ENCODE measurements at regions not wholly inside any gene's neighbourhood (a gene's known extent, or its start where the extent isn't known, plus 50 kb on each side); places are given as distances from the start of the nearest gene placed in this dataset.

DNA sequence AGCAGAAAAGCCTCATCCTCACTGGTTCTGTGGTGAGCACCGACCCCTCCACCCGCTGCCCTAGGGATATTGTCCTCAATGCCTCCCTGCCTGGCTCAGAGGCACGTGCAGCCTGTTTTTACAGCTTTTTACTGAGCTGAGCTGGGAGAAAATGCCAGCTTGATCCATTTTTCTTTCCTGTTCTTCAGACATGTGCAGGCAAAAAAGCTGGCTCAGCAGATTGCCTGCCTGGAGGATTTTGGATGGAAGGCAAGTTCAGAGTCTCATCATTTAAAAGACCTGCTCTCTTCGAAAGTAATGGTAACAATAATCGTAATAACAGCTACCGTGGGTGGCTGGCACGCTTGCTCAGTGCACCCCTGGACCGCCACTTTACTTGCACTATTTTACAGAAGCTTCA is 135.0 kb upstream of the SMIM23 start:
- no peak for DNase-seq (ENCODE audit: low spot score)

DNA sequence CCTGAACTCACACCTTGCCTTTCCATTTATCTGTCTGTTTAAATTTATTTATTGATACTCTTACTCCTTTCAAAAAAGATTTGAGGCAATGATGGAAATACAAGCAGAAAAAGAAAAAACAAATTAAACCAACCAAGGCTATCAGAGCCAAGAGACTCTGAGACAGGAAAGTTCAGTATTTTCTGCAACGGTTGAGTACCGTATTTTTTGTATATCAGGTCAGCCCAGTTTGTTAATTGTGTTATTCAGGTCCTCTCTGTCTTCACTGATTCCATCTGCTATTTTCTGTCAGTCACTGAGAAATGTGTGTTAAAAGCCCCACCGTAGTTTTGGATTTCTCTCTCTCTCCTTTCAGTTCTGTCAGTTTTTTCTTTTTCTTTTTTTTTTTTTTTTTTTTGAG is 134.5 kb upstream of the SMIM23 start:
- DNase-seq (ENCODE audit: low spot score): no peak

DNA sequence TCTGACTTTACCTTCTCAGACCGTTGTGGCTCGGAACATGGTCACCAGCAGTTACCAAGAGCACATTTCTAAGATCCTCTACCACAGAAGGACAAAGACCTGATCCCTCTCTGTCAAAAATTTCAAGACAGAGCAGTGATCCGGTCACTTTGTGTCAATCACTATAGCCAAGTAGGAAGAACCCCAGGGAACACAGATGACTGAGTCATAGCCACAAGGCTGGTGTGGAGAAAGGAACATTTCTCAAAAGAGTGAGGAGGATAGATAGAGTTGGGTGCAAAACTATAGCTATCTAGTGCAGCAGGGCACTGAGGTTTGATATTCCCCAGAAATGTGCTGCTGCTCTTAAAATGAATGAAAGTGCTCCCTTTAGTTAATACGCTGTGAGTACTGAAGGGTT is 130.7 kb upstream of the SMIM23 start:
- no peak for DNase-seq (ENCODE audit: low spot score)

DNA sequence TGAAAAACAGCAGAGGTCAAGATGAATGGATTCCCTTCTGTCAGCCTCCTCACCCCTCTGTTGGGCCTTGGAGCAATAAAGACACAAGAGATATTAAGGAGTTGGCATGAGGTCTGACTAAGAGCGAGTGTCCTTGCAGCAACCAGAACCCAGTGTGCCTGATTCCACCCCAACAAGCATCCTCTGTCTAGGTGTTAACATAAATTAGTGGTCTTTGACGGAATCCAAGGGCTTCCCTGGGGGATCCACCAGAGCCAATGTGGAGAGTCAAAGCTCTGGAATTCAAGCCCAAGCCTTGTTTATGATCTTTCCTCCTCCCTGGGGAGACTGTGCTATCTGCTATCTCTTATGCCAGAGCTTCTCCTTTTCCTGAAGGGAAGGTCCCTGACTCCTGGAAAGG is 128.1 kb upstream of the SMIM23 start:
- DNase-seq (ENCODE audit: low spot score): no peak

DNA sequence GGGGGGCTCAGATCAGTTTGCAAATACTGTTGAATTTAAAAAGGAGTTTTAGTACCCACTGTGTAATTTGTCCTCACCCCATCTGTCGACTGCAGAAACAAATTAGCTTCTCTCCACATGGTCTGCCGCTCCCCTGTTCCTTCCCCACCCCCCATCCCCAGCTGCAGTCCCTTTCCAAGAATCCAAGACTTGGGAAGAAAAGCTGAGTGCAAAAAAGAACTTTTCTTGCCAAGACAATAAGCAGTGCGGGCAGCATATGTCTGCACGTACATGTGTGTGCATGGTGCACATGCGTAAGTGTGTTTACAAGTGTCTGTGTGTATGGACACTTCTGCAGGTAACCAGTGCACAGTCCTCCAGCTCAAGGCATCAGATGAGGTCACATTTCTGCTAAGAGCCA is 125.7 kb upstream of the SMIM23 start:
- no peak for DNase-seq (ENCODE audit: low spot score)

DNA sequence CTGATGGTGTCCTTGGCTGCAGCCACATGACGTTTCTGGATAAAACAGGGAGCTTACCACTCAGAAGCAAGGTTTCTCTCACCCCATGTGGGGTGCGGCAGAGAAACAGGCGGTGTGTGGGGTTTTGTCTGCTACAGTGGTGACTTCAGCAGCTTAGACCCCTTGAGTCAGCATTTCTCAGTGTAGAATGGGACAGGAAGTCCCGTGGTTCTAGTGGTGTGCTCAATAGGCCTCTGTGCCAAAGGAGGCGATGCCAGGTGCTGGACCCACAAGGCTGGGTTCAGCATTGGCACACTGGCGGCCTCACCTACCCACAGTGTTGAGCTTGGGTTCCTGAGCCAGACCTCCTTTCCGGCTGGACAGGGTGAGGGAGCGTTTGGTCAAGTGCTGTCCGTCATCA is 125.2 kb upstream of the SMIM23 start:
- DNase-seq (ENCODE audit: low spot score): no peak

DNA sequence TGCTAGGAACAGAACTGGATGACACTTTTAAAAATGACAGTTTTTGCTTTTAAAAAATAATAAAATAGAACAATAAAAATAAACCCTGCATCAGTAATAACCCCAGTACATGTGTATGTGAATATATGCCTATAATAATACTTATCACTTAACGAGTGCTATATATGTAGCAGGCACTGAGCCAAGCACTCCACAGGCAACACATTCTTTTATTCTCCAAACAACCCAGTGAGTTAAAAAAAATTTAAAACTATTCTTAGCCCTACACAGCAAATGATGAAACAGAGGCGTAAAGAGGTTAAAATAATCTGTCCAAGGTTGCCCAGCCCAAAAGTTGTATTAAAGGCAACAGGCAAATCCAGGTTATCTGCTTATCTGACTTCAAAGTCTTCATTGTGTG is 124.5 kb upstream of the SMIM23 start:
- DNase-seq (ENCODE audit: low spot score): no peak

DNA sequence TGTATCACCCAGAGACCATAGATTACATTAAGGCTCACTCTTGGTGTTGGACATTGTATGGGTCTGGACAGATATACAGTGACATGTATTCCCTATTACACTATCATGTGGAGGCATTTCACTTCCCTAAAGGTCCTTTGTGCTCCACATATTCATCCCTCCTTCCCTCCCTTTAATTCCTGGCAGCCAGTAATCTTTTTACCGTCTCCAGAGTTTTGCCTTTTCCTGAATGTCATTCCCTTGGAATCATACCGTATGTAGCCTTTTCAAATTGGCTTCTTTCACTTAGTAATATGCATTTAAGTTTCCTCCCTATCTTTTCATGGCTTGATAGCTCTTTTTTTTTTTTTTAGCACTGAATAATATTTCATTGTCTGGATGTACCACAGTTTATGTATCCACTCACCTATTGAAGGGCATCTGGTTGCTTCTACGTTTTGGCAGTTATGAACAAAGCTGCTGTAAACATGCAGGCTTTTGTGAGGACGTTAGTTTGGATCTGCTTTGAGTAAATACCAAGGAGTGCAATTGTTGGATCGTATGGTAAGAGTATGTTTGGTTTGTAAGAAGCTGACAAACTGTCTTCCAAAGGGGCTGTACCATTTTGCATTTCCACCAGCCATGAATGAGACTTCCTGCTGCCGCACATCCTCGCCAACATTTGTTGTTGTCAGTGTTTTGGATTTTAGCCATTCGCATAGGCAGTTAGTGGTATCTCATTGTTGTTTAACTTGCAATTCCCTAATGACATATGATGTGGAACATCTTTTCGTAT is 122.1 kb upstream of the SMIM23 start:
- no peak for DNase-seq (ENCODE audit: low spot score)

DNA sequence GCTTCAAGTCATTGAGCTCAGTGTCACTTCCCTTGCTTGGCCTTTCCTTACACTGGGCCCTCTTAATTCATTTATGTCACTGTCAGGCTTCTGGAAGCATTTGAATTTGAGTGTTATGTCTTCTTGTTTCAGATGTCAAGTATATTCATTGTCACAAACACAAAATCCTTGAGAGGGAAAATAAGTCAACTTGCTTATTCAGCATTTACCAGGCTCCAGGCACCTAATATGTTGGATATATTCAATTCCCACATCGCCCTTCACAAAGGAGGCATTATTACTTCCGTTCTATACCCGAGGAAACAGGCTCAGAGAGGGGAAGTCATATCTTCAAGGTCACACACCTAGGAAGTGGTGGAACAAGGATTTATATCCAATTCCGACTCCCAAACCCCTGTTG is 121.1 kb upstream of the SMIM23 start:
- DNase-seq (ENCODE audit: low spot score): no peak

DNA sequence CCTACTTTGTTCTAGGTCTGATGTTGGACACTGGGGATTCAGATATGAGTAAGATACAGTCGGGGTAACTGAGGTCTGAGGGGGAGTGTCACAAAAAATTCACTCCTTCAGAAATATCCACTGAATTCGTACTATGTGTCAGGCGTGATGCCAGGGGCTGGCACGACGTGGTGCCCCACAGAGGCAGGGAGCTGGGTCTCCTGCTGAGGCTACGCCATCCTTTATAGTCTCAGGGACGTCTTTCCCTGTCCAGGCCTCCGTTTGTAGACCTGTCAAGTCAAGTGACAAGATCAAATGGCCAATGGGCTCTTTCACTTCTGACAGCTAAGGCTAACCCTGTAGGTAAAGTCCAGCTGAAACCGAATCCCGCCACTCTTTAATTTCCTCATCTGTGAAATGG is 118.8 kb upstream of the SMIM23 start:
- no peak for DNase-seq (ENCODE audit: low spot score)

DNA sequence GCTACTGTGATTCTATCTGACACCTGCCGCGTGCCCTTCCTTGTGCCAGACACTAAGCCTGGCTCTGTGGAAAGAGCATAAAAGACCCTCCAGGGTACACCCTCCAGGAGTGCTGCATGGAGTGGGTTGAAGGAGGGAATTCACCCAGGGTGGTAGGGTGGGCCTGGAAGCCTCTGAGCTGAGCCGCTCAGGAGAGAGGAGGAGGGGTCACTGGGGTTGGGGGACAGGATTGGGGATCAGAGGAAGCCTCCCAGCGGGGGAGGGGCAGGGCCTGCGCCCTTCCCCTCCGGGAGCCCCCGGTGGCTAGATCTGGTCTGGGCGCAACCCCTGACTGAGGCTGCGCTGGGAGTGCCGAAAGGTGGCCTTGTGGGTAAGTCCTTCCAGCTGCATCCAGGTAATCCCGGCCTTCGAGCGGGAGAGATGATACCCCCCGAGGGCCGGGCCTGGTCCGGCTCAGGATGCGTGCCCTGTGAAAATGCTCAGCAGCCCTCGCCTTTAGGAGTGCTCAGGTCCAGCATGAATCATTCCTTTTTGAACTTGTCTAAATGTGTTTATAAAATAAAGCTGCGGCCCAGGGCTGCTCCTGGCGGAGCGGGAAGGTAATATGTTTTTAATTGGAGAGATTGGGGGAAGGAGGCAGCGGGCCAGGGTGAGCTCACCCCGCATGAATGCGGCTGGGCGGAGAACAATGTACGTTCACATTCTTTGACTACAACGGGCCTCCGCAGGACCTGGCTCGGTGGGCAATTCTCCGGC is 118.1 kb upstream of the SMIM23 start:
- DNase-seq (ENCODE audit: low spot score): peak; percentile 92

DNA sequence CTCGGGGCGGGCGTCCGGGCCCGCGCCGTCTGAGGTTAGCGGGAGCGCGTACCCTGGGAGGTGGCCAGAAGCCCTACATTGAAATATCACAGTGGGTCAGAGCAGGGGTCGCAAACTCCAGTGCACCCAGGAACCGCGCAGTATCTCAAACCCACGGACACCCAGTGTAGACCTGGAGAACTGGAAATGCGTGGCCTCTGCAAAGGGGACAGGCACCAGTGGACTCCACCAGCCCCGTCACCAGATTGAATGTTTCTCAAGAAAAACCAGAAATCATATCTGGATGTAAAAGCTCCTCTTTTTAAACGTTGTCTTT is 117.6 kb upstream of the SMIM23 start:
- no peak for DNase-seq (ENCODE audit: low spot score)

DNA sequence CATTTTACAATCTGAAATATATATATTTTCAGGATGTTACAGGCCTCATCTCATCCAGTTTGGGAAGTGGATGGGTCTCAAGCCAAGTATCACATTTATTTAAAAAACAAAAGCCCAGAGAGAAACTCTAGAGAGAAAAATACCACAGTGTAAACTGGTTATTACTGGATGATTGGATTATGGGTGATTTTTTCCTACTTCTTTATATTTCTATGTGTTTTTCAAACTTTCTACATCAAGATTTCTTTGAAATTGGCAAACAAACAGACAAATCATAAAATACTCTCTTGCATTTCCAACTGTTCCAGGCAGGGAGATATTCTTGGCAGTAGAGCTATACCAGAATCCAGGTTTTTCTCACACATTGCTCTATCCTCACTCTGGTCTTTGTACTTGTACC is 116.0 kb upstream of the SMIM23 start:
- DNase-seq (ENCODE audit: low spot score): no peak

DNA sequence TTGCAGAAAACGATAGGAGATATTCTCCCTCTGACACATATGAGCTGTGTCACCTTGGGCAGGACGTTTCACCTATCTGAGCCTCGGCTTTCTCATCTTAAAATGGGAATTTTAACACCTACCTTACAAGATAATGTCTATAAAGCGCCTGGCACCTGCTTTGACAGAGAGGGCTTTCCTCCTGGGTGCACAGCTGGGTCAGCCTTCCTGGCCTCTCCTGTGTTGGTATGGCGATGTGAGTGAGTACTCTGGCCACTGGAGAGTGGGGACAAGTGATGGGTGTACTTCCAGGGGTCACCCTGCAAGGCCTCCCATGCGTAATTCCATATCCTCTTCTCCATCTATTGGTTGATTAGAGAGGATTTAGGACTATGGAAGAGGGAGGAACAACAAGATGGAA is 113.1 kb upstream of the SMIM23 start:
- DNase-seq (ENCODE audit: low spot score): no peak

DNA sequence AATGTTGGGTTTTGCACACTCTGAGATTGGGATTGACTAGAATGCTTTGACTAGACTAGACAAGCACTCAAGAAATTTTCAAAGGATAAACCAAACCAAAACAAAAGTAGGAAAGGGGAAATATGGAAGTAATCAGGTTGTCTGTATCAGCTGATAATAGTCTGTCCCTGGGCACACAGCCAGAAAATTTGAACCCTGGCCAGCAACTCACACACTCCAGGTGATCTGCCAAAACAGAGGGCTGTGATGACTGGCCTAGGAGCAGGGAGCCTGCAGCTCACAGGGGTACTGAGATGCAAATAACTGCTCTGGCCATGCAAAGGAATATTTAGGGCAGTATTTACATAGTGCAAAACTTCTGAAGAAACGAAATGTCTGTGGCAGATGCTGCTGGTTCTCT is 112.3 kb upstream of the SMIM23 start:
- DNase-seq (ENCODE audit: low spot score): no peak

DNA sequence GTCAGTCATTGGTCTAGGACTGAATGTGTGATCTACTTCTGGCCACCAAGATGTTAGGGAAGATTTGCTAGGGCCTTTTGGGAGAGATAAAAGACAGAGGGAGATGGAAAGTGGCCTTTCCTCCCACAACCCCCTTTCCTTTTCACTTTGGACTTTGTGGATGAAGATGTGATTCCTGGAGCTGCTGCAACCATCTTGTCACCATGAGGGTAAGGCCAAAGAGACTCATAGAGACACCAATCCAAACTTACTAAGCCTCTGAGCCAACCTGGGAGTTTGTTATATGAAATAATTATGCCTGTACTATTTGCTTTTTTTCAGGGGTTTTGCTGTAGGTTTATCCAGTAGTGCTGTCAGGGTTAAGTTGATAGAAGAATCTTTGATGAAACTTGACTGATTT is 111.8 kb upstream of the SMIM23 start:
- DNase-seq (ENCODE audit: low spot score): no peak

DNA sequence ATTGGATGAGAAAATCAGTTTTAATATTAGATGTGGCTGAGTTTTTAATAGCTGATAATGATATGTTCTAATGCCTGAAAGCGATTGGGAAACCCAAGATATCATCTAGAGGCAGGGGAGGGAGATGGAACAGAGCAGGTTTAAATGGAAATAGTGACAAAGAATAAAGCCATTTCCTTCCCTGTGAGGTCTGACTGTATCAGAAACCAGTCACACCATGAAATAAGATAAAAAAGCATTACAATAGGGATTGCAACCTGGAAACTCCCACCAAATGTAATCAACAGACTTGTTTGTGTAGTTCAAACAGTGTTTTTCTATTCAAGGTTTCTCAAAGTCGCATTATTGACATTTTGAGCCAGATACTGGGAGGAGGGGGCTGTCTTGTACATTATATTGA is 110.1 kb upstream of the SMIM23 start:
- DNase-seq (ENCODE audit: low spot score): no peak

DNA sequence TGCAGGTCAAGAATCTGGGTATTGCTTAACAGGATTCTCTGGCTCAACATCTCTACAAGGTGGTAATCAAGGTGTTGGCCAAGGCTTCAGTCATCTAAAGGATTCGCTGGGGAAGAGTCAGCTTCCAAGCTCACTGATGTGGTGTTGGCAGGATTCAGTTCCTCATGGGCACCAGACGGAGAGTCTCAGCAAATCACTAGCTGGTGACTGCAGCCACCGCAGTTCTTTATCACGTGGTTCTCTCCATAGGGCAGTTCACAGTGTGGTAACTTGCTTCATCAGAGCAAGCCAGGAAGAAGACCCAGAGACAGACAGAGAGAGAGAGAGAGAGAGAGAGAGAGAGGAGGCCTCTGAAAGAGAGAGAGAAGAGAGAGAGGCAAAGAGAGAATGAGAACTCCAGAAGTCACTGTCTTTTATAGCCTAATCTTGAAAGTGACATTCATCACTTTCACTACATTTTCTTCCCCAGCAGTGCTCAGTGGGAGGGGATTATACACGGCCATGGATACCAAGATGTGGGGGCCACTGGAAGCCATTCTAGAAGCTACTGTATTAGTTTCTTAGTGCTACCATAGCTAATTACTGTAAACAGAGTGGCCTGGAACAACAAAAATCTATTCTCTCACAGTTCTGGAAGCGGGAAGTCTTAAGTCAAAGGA is 109.2 kb upstream of the SMIM23 start:
- no peak for DNase-seq (ENCODE audit: low spot score)

DNA sequence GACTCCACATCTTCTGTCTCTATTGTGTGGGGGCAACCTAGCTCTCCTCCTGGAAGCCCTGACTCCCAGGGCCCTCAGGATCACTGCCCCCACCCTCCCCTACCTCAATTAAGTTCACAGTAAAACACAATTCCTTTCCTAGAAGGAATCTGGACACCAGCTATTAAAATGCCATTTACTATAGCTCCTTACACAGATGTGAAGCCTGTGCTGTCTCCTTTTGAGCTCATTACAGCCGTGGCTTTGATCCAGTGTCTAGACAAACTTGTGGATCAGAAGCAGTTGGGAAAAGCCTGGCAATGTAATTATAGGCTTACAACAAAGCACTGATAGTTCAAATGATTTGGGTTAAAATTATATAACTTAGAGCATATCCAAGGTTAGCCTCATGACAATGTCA is 107.0 kb upstream of the SMIM23 start:
- DNase-seq (ENCODE audit: low spot score): no peak

DNA sequence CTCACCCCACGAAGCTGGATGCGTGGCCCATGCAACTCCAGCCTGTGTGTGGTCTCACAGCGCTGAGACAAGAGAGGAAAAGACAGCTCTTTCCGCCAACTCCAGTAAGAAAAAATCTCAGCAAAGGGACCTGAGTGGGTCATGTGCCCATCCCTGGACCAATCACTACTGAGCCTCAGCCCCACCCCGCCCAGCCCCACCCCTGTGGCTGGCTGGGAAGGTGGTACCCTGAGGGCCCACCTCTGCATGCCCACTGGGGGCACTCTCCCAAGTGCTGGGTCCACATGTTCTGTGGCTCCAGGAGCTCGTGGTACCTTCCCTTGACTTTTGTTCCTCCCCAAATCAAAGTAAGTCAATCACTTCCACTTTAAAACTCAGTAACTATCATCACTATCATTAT is 105.1 kb upstream of the SMIM23 start:
- DNase-seq (ENCODE audit: low spot score): no peak

DNA sequence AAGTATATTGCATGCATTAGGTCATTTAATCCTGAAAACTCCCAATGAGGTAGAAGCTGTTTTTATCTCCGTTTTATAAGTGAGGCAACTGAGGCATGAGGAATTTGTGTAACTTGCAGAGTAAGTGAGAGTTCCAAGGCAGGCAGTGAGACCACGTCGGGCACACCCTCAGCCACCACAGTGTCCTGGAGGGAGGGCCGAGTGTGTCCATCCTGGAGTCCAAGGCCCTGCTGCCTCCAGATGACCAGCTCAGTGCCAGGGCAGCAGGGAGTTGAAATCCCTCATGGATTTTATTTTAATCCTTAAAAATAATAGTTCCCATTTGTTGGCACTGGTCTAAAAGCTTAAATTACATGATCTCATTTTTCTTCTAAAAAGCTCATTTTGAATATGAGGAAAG is 104.6 kb upstream of the SMIM23 start:
- DNase-seq (ENCODE audit: low spot score): no peak

DNA sequence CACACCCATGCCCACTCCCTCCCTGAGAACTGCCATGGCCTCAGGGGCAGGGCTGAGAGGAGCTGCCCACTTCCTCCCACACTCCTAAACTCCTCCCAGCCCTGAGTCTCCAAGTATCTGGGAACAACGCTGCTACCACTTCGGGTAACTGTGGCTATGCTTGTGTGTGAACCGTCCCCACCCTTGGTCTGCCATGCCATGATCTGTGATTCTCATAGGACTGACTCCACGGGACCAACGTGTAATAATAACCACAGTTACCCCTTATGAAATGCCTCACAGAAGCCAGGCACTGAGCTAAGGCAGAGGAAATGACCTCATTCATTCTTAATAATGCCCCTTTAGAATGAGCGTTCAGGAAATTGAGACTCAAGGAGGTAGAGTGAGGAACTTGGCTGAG is 103.9 kb upstream of the SMIM23 start:
- DNase-seq (ENCODE audit: low spot score): no peak

DNA sequence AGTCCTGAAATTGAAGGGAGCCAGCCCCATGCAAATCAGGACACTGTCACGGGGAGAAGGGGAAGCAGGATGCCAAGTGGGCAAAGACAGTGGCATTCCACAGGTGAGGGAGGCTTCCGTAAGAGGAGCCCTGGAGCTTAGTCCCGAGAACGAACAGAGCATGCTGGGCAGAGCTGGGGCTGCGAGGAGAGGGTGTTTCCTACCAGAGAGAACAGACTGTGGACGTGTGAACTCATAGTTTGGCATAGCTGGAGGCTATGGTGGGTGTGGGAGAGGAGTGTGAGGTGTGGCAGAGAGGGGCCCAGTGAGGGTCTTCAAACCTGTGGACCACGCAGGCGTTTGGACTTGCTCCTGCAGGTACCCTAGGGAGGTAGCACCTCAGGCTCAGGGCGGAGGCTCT is 102.8 kb upstream of the SMIM23 start:
- no peak for DNase-seq (ENCODE audit: low spot score)

DNA sequence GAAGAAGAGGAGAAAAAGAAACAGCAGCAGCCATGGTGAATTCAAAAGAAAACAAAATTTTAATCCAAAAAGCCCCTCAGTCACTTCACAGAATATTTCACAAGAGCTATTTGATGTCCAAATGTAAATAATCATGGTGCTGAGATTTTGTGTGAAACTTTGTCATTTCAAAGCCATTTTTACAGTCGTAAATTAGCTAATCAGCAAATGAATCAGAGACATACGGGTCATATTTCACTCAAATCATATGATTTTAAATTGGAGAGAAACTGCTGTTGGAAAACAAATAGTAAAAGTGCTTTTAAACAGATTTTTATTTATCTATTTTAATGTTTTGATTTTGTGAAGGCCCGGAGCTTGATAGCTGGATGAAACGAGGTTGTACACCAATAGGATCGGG is 101.4 kb upstream of the SMIM23 start:
- DNase-seq (ENCODE audit: low spot score): no peak

Data from GM03348 (cell line).